Dendritic cell treated with granulocyte-macrophage colony-stimulating factor and Interleukin-4, amounts not matched to agents 40 ng/mL and 50 ng/mL, for 4 days (primary cell): ENCODE measurements at regions not wholly inside any gene's neighbourhood (a gene's known extent, or its start where the extent isn't known, plus 50 kb on each side); places are given as distances from the start of the nearest gene placed in this dataset.

Experiments used
- H3K27ac Mint-ChIP-seq: one replicate; pipeline ENCODE4 v1.8.0; 2022; ENCODE audit warnings: mild to moderate bottlenecking, mixed read lengths
- H3K27me3 Mint-ChIP-seq: one replicate; pipeline ENCODE4 v1.8.0; 2022; ENCODE audit warnings: mild to moderate bottlenecking, mixed read lengths
- H3K36me3 Mint-ChIP-seq: one replicate; pipeline ENCODE4 v1.8.0; 2022; ENCODE audit warnings: low read depth, mixed read lengths
- H3K4me1 Mint-ChIP-seq: one replicate; pipeline ENCODE4 v1.8.0; 2022; ENCODE audit warnings: low read depth, mixed read lengths
- H3K4me3 Mint-ChIP-seq: one replicate; pipeline ENCODE4 v1.8.0; 2022; ENCODE audit warnings: mild to moderate bottlenecking, moderate library complexity, mixed read lengths
- H3K9me3 Mint-ChIP-seq: one replicate; pipeline ENCODE4 v1.8.0; 2022; ENCODE audit warnings: mixed read lengths
- intact Hi-C: fragments of 100-400 bp; cut with micrococcal nuclease; formaldehyde crosslinking; loops from one replicate; pipeline ENCODE4 v1.15.0; 2022

GRCh38 chr9:13688990-13689600, 409.6 kb upstream of the MPDZ start:
- Mint-ChIP-seq H3K36me3 (no peaks in the 10 kb centered on the region), H3K4me3 (no peak overlapping the region), H3K4me1 (no peaks in the 10 kb centered on the region), H3K9me3 (peaks cover 9% of the 10 kb centered on the region), H3K27me3 (no peaks in the 10 kb centered on the region), H3K27ac (no peak overlapping the region)
- intact Hi-C loops: no loop called here

- intact Hi-C loops: no loop called here
- H3K27ac Mint-ChIP-seq: no peak overlapping the region
Observed at GRCh38 chr9:13688223-13688989, 408.9 kb upstream of the MPDZ start.

GRCh38 chr9:13684656-13685055, 405.2 kb upstream of the MPDZ start:
- Mint-ChIP-seq H3K36me3 (no peaks in the 10 kb centered on the region), H3K9me3 (peaks cover 9% of the 10 kb centered on the region), H3K4me1 (no peaks in the 10 kb centered on the region), H3K4me3 (no peak overlapping the region), H3K27ac (no peak overlapping the region), H3K27me3 (no peaks in the 10 kb centered on the region)
- intact Hi-C loops: no loop called here

More at GRCh38 chr9:13688223-13688989, 408.9 kb upstream of the MPDZ start:
- H3K27me3 Mint-ChIP-seq: no peaks in the 10 kb centered on the region
- no peaks in the 10 kb centered on the region for H3K36me3 Mint-ChIP-seq
- H3K9me3 Mint-ChIP-seq: peaks cover 9% of the 10 kb centered on the region
- H3K4me1 Mint-ChIP-seq: no peaks in the 10 kb centered on the region
- no peak overlapping the region for H3K4me3 Mint-ChIP-seq

GRCh38 chr9:13677801-13678200, 398.3 kb upstream of the MPDZ start:
- H3K27me3 Mint-ChIP-seq: no peaks in the 10 kb centered on the region
- peaks cover 8% of the 10 kb centered on the region for H3K9me3 Mint-ChIP-seq
- H3K4me3 Mint-ChIP-seq: no peak overlapping the region
- intact Hi-C loops: no loop called here
- H3K27ac Mint-ChIP-seq: no peak overlapping the region
- H3K36me3 Mint-ChIP-seq: no peaks in the 10 kb centered on the region
- no peaks in the 10 kb centered on the region for H3K4me1 Mint-ChIP-seq

GRCh38 chr9:13675638-13676000, 396.1 kb upstream of the MPDZ start:
- no peaks in the 10 kb centered on the region for H3K4me1 Mint-ChIP-seq
- no peak overlapping the region for H3K27ac Mint-ChIP-seq
- H3K27me3 Mint-ChIP-seq: no peaks in the 10 kb centered on the region
- no peak overlapping the region for H3K4me3 Mint-ChIP-seq
- H3K9me3 Mint-ChIP-seq: peaks cover 8% of the 10 kb centered on the region
- no peaks in the 10 kb centered on the region for H3K36me3 Mint-ChIP-seq
- intact Hi-C loops: no loop called here

- Mint-ChIP-seq H3K27ac (no peak overlapping the region), H3K4me1 (no peaks in the 10 kb centered on the region), H3K27me3 (no peaks in the 10 kb centered on the region), H3K36me3 (no peaks in the 10 kb centered on the region), H3K9me3 (peaks cover 8% of the 10 kb centered on the region), H3K4me3 (no peak overlapping the region)
- intact Hi-C loops: no loop called here
Observed at GRCh38 chr9:13674926-13675637, 395.6 kb upstream of the MPDZ start.

- intact Hi-C loops: no loop called here
- no peak overlapping the region for H3K27ac Mint-ChIP-seq
- no peaks in the 10 kb centered on the region for H3K36me3 Mint-ChIP-seq
- H3K4me1 Mint-ChIP-seq: no peaks in the 10 kb centered on the region
- H3K4me3 Mint-ChIP-seq: no peak overlapping the region
- peaks cover 17% of the 10 kb centered on the region for H3K9me3 Mint-ChIP-seq
- no peaks in the 10 kb centered on the region for H3K27me3 Mint-ChIP-seq
Observed at GRCh38 chr9:13673348-13673747, 393.9 kb upstream of the MPDZ start.

- no peaks in the 10 kb centered on the region for H3K4me1 Mint-ChIP-seq
- no peaks in the 10 kb centered on the region for H3K36me3 Mint-ChIP-seq
- intact Hi-C loops: no loop called here
- no peaks in the 10 kb centered on the region for H3K27me3 Mint-ChIP-seq
- peaks cover 33% of the 10 kb centered on the region for H3K9me3 Mint-ChIP-seq
- H3K4me3 Mint-ChIP-seq: no peak overlapping the region
- H3K27ac Mint-ChIP-seq: no peak overlapping the region
Observed at GRCh38 chr9:13665418-13666066, 386.1 kb upstream of the MPDZ start.

- Mint-ChIP-seq H3K27ac (no peak overlapping the region), H3K4me3 (no peak overlapping the region), H3K27me3 (no peaks in the 10 kb centered on the region), H3K9me3 (peaks cover 29% of the 10 kb centered on the region), H3K36me3 (no peaks in the 10 kb centered on the region), H3K4me1 (no peaks in the 10 kb centered on the region)
- intact Hi-C loops: no loop called here
Observed at GRCh38 chr9:13661014-13661413, 381.5 kb upstream of the MPDZ start.

GRCh38 chr9:13651969-13652663, 372.6 kb upstream of the MPDZ start:
- intact Hi-C loops: no loop called here
- Mint-ChIP-seq H3K36me3 (no peaks in the 10 kb centered on the region), H3K27ac (no peak overlapping the region), H3K4me3 (no peak overlapping the region), H3K27me3 (no peaks in the 10 kb centered on the region), H3K9me3 (peaks cover 46% of the 10 kb centered on the region), H3K4me1 (no peaks in the 10 kb centered on the region)

- Mint-ChIP-seq H3K4me3 (no peak overlapping the region), H3K36me3 (no peaks in the 10 kb centered on the region), H3K27ac (no peak overlapping the region), H3K4me1 (no peaks in the 10 kb centered on the region), H3K27me3 (no peaks in the 10 kb centered on the region), H3K9me3 (peaks cover 46% of the 10 kb centered on the region)
- intact Hi-C loops: no loop called here
Observed at GRCh38 chr9:13651526-13651925, 372.0 kb upstream of the MPDZ start.

GRCh38 chr9:13648676-13649075, 369.2 kb upstream of the MPDZ start:
- H3K9me3 Mint-ChIP-seq: peaks cover 38% of the 10 kb centered on the region
- H3K27ac Mint-ChIP-seq: no peak overlapping the region
- H3K4me1 Mint-ChIP-seq: no peaks in the 10 kb centered on the region
- no peaks in the 10 kb centered on the region for H3K27me3 Mint-ChIP-seq
- intact Hi-C loops: no loop called here
- no peak overlapping the region for H3K4me3 Mint-ChIP-seq
- H3K36me3 Mint-ChIP-seq: no peaks in the 10 kb centered on the region

GRCh38 chr9:13648068-13648467, 368.6 kb upstream of the MPDZ start:
- H3K9me3 Mint-ChIP-seq: peaks cover 38% of the 10 kb centered on the region
- H3K27me3 Mint-ChIP-seq: no peaks in the 10 kb centered on the region
- no peaks in the 10 kb centered on the region for H3K36me3 Mint-ChIP-seq
- H3K27ac Mint-ChIP-seq: no peak overlapping the region
- H3K4me1 Mint-ChIP-seq: no peaks in the 10 kb centered on the region
- intact Hi-C loops: no loop called here
- H3K4me3 Mint-ChIP-seq: no peak overlapping the region
